GM12878 (cell line): ENCODE measurements at regions not wholly inside any gene's neighbourhood (a gene's known extent, or its start where the extent isn't known, plus 50 kb on each side); places are given as distances from the start of the nearest gene placed in this dataset.
A peak's percentile ranks its signal among the peaks of the same experiment; 100 is the strongest.

Experiments used
- ATAC-seq: fragments of 200-7000 bp; cut with Tn5 transposase; 3 replicates; pipeline ENCODE4 v1.9.1; 2020; ENCODE audit warnings: mild to moderate bottlenecking, moderate library complexity
- BruUV-seq: library from RNA; stranded (reverse); fragments of 400-500 nt; replicated peaks from 2 replicates; lab custom pipeline; 2021; lab: Mats Ljungman, UMichigan
- CTCF ChIA-PET: fragments of 300-600 bp; sonication (Branson Sonifier 250); formaldehyde crosslinking; extraction: SDS; loops from one replicate; lab custom pipeline; 2021; ENCODE audit warnings: inconsistent platforms; lab: Yijun Ruan, JAX
- POLR2A ChIA-PET: fragments of 350-600 bp; formaldehyde crosslinking; extraction: SDS; loops from one replicate; lab custom pipeline; 2021; ENCODE audit warnings: inconsistent platforms; lab: Charles Lee
- RAD21 ChIA-PET: fragments of 300-600 bp; sonication (Branson Sonifier 250); formaldehyde crosslinking; loops from one replicate; lab custom pipeline; 2023; ENCODE audit warnings: antibody characterized with exemption; ENCODE audit not compliant: unreplicated experiment; lab: Charles Lee
- SMC1A ChIA-PET: fragments of 300-600 bp; sonication (Branson Sonifier 250); formaldehyde crosslinking; loops from one replicate; lab custom pipeline; 2023; ENCODE audit not compliant: unreplicated experiment, uncharacterized antibody; lab: Charles Lee
- DNase-seq: peaks from one replicate; pipeline ENCODE4 v3.0.0-alpha.2; 2011; ENCODE audit warnings: low read depth, low spot score
- FAIRE-seq: peaks from 3 replicates; lab custom pipeline; 2011; peaks lifted over from hg19 to GRCh38; lab: Jason Lieb, UNC
- H2AFZ ChIP-seq: 2 replicates; pipeline ENCODE4 v1.6.0; 2011; ENCODE audit warnings: low read depth, low read length, control low read depth; ENCODE audit not compliant: control insufficient read depth
- H3K27ac ChIP-seq: 2 replicates; pipeline ENCODE4 v1.5.1; 2011; ENCODE audit warnings: control low read depth; ENCODE audit not compliant: control insufficient read depth, insufficient read depth
- H3K27me3 ChIP-seq, 2 experiments: replicated peaks in 1 of 2; 2 replicates each; pipeline versions ENCODE4 v1.6.0 to v1.6.1; 2011; ENCODE audit warnings: low read length in 1 of 2; ENCODE audit not compliant: control insufficient read depth in 2 of 2, insufficient read depth in 2 of 2
- H3K36me3 ChIP-seq, 2 experiments: 2 replicates each; pipeline ENCODE4 v1.5.1; 2011; ENCODE audit warnings: low read length in 1 of 2; ENCODE audit not compliant: control insufficient read depth in 2 of 2, insufficient read depth in 2 of 2
- H3K4me1 ChIP-seq: 2 replicates; pipeline ENCODE4 v1.6.1; 2011; ENCODE audit warnings: mild to moderate bottlenecking, low read length, moderate library complexity, mixed read lengths; ENCODE audit not compliant: control insufficient read depth, insufficient read depth
- H3K4me2 ChIP-seq: 2 replicates; pipeline ENCODE4 v1.6.0; 2011; ENCODE audit warnings: control low read depth; ENCODE audit not compliant: control insufficient read depth, insufficient read depth
- H3K4me3 ChIP-seq: fragments of 200-600 bp; sonication (generic); 2 replicates; pipeline ENCODE4 v1.5.1; 2016
- H3K79me2 ChIP-seq: 2 replicates; pipeline ENCODE4 v1.6.0; 2011; ENCODE audit warnings: low read length; ENCODE audit not compliant: control insufficient read depth, insufficient read depth
- H3K9ac ChIP-seq: 2 replicates; pipeline ENCODE4 v1.8.0; 2011; ENCODE audit warnings: low read length, control low read depth, mixed read lengths; ENCODE audit not compliant: control insufficient read depth, insufficient read depth
- H3K9me3 ChIP-seq: replicated peaks from 3 replicates; pipeline ENCODE4 v1.5.1; 2011; ENCODE audit warnings: mild to moderate bottlenecking, low read length; ENCODE audit not compliant: control insufficient read depth, insufficient read depth
- H4K20me1 ChIP-seq: 2 replicates; pipeline ENCODE4 v1.6.0; 2011; ENCODE audit not compliant: control insufficient read depth, insufficient read depth
- BMI1 ChIP-seq: fragments of 450-650 bp; IDR thresholded peaks from 2 replicates; pipeline ENCODE4 v1.6.1; 2016; ENCODE audit warnings: mild to moderate bottlenecking, moderate library complexity, borderline replicate concordance
- ETV6 ChIP-seq, 2 experiments: fragments of 450-650 bp in 1 of 2; IDR thresholded peaks in 1 of 2; conservative IDR thresholded peaks in 1 of 2; 2 replicates each; pipeline ENCODE4 v1.6.1; 2014; ENCODE audit warnings: antibody characterized with exemption in 1 of 2, borderline replicate concordance in 1 of 2, low read depth in 1 of 2, mild to moderate bottlenecking in 1 of 2, moderate library complexity in 1 of 2
- NR2C1 ChIP-seq: fragments of 450-650 bp; IDR thresholded peaks from 2 replicates; pipeline ENCODE4 v1.6.1; 2017; ENCODE audit warnings: antibody characterized with exemption, mild to moderate bottlenecking, moderate library complexity
- POLR2AphosphoS5 ChIP-seq: IDR thresholded peaks from 2 replicates; pipeline ENCODE4 v1.6.1; 2011; ENCODE audit warnings: mild to moderate bottlenecking, low read length, inconsistent platforms
- ZZZ3 ChIP-seq: IDR thresholded peaks from 2 replicates; pipeline ENCODE4 v1.6.1; 2011; ENCODE audit warnings: low read depth; ENCODE audit not compliant: control insufficient read depth, insufficient read length
- WGBS: methylation state at CpG from one replicate; pipeline ENCODE4 v1.1.6; 2016; ENCODE audit warnings: low lambda C conversion rate; ENCODE audit not compliant: insufficient replicate concordance, insufficient coverage; ENCODE audit errors: missing lambda C conversion rate; 5-methylcytosine and 5-hydroxymethylcytosine counted together
- in situ Hi-C: fragments of 300-500 bp; cut with MboI; formaldehyde crosslinking; loops from 9 replicates; pipeline ENCODE4 v1.14.3; 2018; ENCODE audit warnings: mixed read lengths
- intact Hi-C: fragments of 100-400 bp; cut with micrococcal nuclease; formaldehyde crosslinking; loops from one replicate; pipeline ENCODE4 v1.14.2; 2022; ENCODE audit not compliant: unreplicated experiment
- TF ChIP-seq, protein P1 (sequence below): fragments of 450-650 bp; IDR thresholded peaks from 2 replicates; pipeline ENCODE4 v1.6.1; 2014; ENCODE audit warnings: mild to moderate bottlenecking
- TF ChIP-seq, protein P2 (sequence below): fragments of 150-350 bp; IDR thresholded peaks from 2 replicates; pipeline ENCODE4 v1.6.1; 2014; ENCODE audit warnings: mild to moderate bottlenecking, low read depth, low read length
- TF ChIP-seq, protein P3 (sequence below): IDR thresholded peaks from 2 replicates; pipeline ENCODE4 v1.6.1; 2011; ENCODE audit warnings: borderline replicate concordance, low read depth, mild to moderate bottlenecking, moderate library complexity, mixed read lengths, low read length; ENCODE audit not compliant: insufficient read depth; ENCODE audit errors: extremely low read length
- TF ChIP-seq, protein P4 (sequence below): fragments of 450-650 bp; IDR thresholded peaks from 2 replicates; pipeline ENCODE4 v1.6.1; 2016; ENCODE audit warnings: mild to moderate bottlenecking, moderate library complexity, borderline replicate concordance
- TF ChIP-seq, protein P5 (sequence below): IDR thresholded peaks from 2 replicates; pipeline ENCODE4 v1.6.1; 2012; ENCODE audit warnings: low read depth, low read length, improper control_type of control experiment

DNA sequence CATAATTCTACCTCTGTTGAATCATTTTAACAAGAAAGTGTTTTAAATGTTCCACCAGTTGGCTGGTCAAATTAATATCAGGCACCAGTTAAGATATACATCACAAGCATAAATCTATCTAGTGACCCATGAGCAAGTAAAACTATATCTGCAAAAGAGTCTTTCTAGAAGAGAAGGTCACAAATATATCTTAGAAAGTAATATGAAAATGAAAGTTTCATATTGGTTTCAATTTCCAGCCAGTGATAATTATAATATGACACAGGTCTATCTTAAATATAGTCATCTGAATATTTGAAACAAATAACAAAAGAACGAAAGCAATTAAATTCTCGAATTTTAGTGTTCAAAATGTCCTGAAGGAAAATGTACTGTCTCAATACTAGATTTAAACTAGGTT is 282.5 kb upstream of the KYNU start:
- TF ChIP-seq, protein P1, sequence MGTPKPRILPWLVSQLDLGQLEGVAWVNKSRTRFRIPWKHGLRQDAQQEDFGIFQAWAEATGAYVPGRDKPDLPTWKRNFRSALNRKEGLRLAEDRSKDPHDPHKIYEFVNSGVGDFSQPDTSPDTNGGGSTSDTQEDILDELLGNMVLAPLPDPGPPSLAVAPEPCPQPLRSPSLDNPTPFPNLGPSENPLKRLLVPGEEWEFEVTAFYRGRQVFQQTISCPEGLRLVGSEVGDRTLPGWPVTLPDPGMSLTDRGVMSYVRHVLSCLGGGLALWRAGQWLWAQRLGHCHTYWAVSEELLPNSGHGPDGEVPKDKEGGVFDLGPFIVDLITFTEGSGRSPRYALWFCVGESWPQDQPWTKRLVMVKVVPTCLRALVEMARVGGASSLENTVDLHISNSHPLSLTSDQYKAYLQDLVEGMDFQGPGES: no peak
- TF ChIP-seq NR2C1 (no peak), ZZZ3 (no peak), POLR2AphosphoS5 (no peak), ETV6 (conservative IDR thresholded peaks at IDR 0.05 in 1 of 2, IDR thresholded peaks at IDR 0.05 in 1 of 2; ENCODE audit: borderline replicate concordance in 1 of 2, low read depth in 1 of 2) (no peak), BMI1 (no peak)
- TF ChIP-seq, protein P2, sequence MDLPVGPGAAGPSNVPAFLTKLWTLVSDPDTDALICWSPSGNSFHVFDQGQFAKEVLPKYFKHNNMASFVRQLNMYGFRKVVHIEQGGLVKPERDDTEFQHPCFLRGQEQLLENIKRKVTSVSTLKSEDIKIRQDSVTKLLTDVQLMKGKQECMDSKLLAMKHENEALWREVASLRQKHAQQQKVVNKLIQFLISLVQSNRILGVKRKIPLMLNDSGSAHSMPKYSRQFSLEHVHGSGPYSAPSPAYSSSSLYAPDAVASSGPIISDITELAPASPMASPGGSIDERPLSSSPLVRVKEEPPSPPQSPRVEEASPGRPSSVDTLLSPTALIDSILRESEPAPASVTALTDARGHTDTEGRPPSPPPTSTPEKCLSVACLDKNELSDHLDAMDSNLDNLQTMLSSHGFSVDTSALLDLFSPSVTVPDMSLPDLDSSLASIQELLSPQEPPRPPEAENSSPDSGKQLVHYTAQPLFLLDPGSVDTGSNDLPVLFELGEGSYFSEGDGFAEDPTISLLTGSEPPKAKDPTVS: no peak
- TF ChIP-seq, protein P3, sequence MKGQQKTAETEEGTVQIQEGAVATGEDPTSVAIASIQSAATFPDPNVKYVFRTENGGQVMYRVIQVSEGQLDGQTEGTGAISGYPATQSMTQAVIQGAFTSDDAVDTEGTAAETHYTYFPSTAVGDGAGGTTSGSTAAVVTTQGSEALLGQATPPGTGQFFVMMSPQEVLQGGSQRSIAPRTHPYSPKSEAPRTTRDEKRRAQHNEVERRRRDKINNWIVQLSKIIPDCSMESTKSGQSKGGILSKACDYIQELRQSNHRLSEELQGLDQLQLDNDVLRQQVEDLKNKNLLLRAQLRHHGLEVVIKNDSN: no peak
- TF ChIP-seq, protein P4, sequence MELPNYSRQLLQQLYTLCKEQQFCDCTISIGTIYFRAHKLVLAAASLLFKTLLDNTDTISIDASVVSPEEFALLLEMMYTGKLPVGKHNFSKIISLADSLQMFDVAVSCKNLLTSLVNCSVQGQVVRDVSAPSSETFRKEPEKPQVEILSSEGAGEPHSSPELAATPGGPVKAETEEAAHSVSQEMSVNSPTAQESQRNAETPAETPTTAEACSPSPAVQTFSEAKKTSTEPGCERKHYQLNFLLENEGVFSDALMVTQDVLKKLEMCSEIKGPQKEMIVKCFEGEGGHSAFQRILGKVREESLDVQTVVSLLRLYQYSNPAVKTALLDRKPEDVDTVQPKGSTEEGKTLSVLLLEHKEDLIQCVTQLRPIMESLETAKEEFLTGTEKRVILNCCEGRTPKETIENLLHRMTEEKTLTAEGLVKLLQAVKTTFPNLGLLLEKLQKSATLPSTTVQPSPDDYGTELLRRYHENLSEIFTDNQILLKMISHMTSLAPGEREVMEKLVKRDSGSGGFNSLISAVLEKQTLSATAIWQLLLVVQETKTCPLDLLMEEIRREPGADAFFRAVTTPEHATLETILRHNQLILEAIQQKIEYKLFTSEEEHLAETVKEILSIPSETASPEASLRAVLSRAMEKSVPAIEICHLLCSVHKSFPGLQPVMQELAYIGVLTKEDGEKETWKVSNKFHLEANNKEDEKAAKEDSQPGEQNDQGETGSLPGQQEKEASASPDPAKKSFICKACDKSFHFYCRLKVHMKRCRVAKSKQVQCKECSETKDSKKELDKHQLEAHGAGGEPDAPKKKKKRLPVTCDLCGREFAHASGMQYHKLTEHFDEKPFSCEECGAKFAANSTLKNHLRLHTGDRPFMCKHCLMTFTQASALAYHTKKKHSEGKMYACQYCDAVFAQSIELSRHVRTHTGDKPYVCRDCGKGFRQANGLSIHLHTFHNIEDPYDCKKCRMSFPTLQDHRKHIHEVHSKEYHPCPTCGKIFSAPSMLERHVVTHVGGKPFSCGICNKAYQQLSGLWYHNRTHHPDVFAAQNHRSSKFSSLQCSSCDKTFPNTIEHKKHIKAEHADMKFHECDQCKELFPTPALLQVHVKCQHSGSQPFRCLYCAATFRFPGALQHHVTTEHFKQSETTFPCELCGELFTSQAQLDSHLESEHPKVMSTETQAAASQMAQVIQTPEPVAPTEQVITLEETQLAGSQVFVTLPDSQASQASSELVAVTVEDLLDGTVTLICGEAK: no peak
- TF ChIP-seq, protein P5, sequence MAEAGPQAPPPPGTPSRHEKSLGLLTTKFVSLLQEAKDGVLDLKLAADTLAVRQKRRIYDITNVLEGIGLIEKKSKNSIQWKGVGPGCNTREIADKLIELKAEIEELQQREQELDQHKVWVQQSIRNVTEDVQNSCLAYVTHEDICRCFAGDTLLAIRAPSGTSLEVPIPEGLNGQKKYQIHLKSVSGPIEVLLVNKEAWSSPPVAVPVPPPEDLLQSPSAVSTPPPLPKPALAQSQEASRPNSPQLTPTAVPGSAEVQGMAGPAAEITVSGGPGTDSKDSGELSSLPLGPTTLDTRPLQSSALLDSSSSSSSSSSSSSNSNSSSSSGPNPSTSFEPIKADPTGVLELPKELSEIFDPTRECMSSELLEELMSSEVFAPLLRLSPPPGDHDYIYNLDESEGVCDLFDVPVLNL: no peak
- TF ChIP-seq, all 136 proteins: peak for 0
- intact Hi-C loops (no loop called here), in situ Hi-C loops (no loop called here)
- Histone ChIP-seq H3K9ac (no peak overlapping the region), H3K27me3 (no peaks in the 10 kb centered on the region), H2AFZ (no peak overlapping the region), H3K79me2 (no peaks in the 10 kb centered on the region), H3K4me1 (no peaks in the 10 kb centered on the region), H3K27ac (no peak overlapping the region), H3K9me3 (no peaks in the 10 kb centered on the region), H3K4me2 (no peak overlapping the region), H3K4me3 (no peak overlapping the region), H3K36me3 (no peaks in the 10 kb centered on the region), H4K20me1 (no peaks in the 10 kb centered on the region)
- 0% methylated on average over 2 of the region's 2 CpGs for WGBS
- BruUV-seq: no TSS peak
- DNase-seq (no peak), ATAC-seq (peak; percentile 32; the same call in 1 of the 3 replicates), FAIRE-seq (no peak)
- RAD21 ChIA-PET: no interaction called here
- SMC1A ChIA-PET: no interaction called here
- POLR2A ChIA-PET: no interaction called here
- CTCF ChIA-PET: interaction anchor here (1.0 kb wide), 1 partner anchor 9 kb away, joined by 3 read pairs; no protein-coding TSS in a partner anchor
